K562 (cell line): ENCODE measurements at regions not wholly inside any gene's neighbourhood (a gene's known extent, or its start where the extent isn't known, plus 50 kb on each side); places are given as distances from the start of the nearest gene placed in this dataset.
"Not testable (repeated sequence)": the region's sequence is repeated elsewhere in the genome, so short reads cannot be mapped to it uniquely, and the experiment has no call there.

Source experiments
- FOXK1 ChIP-seq: sonication (generic); formaldehyde crosslinking; IDR thresholded peaks from 2 replicates; pipeline ENCODE4 v1.8.0; 2022; ENCODE audit warnings: missing genetic modification reagents, mild to moderate bottlenecking, borderline replicate concordance
- RFX1 ChIP-seq: fragments of 450-650 bp; IDR thresholded peaks from 2 replicates; pipeline ENCODE4 v1.6.1; 2016; ENCODE audit warnings: mild to moderate bottlenecking, moderate library complexity
- SPI1 ChIP-seq: IDR thresholded peaks from 2 replicates; pipeline ENCODE4 v1.6.1; 2011; ENCODE audit warnings: low read depth, low read length, control low read depth, borderline replicate concordance
- ZBTB7A ChIP-seq: IDR thresholded peaks from 2 replicates; pipeline ENCODE4 v1.6.1; 2011; ENCODE audit warnings: low read depth, mild to moderate bottlenecking, low read length, moderate library complexity, borderline replicate concordance; ENCODE audit not compliant: control insufficient read depth
- TF ChIP-seq, protein P1 (sequence below): sonication (generic); formaldehyde crosslinking; IDR thresholded peaks from 2 replicates; pipeline ENCODE4 v1.9.0; 2022; ENCODE audit warnings: mild to moderate bottlenecking, missing genetic modification reagents

DNA sequence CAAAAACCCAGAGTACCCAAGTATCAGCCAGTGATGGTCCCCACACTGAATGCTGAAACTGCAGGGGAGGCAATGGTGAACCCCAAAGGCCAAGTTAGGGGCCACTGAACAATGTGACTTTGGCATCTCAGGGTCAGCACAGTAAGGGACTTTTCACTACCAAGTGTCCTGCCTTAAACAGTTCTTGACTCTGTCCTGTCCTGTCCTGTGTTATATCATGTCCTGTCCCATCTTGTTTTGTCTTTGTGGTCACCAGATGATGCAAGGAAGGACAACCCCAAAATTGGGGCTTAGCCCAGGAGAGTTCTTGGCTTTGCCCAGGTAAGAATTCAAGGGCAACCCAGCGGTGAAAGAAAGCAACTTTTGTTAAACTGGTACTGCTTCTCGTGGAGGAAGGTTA is 105.0 kb downstream of the PPIAL4A start:
- not testable (repeated sequence) for TF ChIP-seq FOXK1 (CRISPR knock-in tag); RFX1; SPI1; ZBTB7A
- TF ChIP-seq, protein P1, sequence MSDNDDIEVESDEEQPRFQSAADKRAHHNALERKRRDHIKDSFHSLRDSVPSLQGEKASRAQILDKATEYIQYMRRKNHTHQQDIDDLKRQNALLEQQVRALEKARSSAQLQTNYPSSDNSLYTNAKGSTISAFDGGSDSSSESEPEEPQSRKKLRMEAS (CRISPR knock-in tag), result not testable (repeated sequence)
